Nephron progenitor cell (in vitro differentiated cells): ENCODE measurements at regions not wholly inside any gene's neighbourhood (a gene's known extent, or its start where the extent isn't known, plus 50 kb on each side); places are given as distances from the start of the nearest gene placed in this dataset.
A peak's percentile ranks its signal among the peaks of the same experiment; 100 is the strongest.

Source experiments
- DNase-seq: peaks from one replicate; pipeline ENCODE4 v3.0.0; 2021
- H3K27ac Mint-ChIP-seq: 2 replicates; pipeline ENCODE4 v1.8.0; 2021; ENCODE audit warnings: mild to moderate bottlenecking, moderate library complexity, mixed read lengths
- H3K27me3 Mint-ChIP-seq: 2 replicates; pipeline ENCODE4 v1.8.0; 2021; ENCODE audit warnings: mild to moderate bottlenecking, low read depth, mixed read lengths; ENCODE audit not compliant: poor library complexity
- H3K36me3 Mint-ChIP-seq: 2 replicates; pipeline ENCODE4 v1.8.0; 2021; ENCODE audit warnings: low read depth, mixed read lengths
- H3K4me1 Mint-ChIP-seq: 2 replicates; pipeline ENCODE4 v1.8.0; 2021; ENCODE audit warnings: mixed read lengths
- H3K4me3 Mint-ChIP-seq: 2 replicates; pipeline ENCODE4 v1.8.0; 2021; ENCODE audit warnings: mild to moderate bottlenecking, moderate library complexity, mixed read lengths
- H3K9me3 Mint-ChIP-seq: 2 replicates; pipeline ENCODE4 v1.8.0; 2021; ENCODE audit warnings: mild to moderate bottlenecking, moderate library complexity, mixed read lengths
- TF ChIP-seq, protein P1 (sequence below): fragments of 200-600 bp; sonication (generic); IDR thresholded peaks from 2 replicates; pipeline ENCODE4 v1.5.0; 2021; ENCODE audit warnings: antibody characterized with exemption

DNA sequence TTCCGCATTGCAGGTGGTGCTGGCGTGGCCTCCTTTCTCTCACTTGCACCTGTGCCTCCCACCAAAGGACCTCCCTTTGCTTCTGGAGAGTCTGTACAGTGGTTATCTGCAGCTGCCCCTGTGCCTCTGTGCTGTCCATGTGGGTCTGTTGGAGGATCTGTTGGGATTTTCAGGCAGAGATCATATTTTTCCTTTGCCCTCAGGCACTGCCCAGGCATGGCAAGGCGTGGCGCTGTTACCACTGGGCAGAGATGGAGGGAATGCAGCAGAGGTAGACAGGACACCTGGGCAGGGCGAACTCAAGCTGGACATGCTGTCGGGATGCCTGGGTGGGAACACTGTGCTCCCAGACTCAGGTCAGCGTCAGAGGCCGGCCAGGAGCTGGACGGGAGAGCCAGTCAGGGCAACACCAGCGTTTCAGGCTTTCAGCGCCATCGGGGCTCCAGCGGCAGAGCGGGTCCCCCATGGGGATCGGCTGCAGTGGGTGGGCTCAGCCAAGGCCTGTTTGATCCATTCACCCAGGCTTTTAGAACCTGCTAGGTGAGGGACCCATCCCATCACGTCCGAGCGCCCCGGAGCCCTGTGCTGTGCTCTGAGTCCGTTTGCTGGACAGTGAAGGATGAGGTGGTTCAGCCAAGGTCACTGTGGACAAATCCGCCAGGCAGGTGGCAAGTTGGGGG is 718.9 kb downstream of the BRD1 start:
- H3K9me3 Mint-ChIP-seq, result no peaks in the 10 kb centered on the region
- H3K27me3 Mint-ChIP-seq, result peaks cover 25% of the 10 kb centered on the region
- H3K4me1 Mint-ChIP-seq, result peaks cover 16% of the 10 kb centered on the region
- no peaks in the 10 kb centered on the region for H3K36me3 Mint-ChIP-seq
- TF ChIP-seq, protein P1, sequence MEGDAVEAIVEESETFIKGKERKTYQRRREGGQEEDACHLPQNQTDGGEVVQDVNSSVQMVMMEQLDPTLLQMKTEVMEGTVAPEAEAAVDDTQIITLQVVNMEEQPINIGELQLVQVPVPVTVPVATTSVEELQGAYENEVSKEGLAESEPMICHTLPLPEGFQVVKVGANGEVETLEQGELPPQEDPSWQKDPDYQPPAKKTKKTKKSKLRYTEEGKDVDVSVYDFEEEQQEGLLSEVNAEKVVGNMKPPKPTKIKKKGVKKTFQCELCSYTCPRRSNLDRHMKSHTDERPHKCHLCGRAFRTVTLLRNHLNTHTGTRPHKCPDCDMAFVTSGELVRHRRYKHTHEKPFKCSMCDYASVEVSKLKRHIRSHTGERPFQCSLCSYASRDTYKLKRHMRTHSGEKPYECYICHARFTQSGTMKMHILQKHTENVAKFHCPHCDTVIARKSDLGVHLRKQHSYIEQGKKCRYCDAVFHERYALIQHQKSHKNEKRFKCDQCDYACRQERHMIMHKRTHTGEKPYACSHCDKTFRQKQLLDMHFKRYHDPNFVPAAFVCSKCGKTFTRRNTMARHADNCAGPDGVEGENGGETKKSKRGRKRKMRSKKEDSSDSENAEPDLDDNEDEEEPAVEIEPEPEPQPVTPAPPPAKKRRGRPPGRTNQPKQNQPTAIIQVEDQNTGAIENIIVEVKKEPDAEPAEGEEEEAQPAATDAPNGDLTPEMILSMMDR, result no peak
- no peak overlapping the region for H3K4me3 Mint-ChIP-seq
- H3K27ac Mint-ChIP-seq, result no peak overlapping the region
- DNase-seq, result no peak

- Mint-ChIP-seq H3K27ac (no peak overlapping the region), H3K36me3 (no peaks in the 10 kb centered on the region), H3K9me3 (no peaks in the 10 kb centered on the region), H3K27me3 (peaks cover 23% of the 10 kb centered on the region), H3K4me3 (no peak overlapping the region), H3K4me1 (peaks cover 16% of the 10 kb centered on the region)
- DNase-seq, result no peak
- TF ChIP-seq, protein P1, result no peak
These were observed 719.6 kb downstream of the BRD1 start for GRCh38 chr22:49107961-49108530.

DNA sequence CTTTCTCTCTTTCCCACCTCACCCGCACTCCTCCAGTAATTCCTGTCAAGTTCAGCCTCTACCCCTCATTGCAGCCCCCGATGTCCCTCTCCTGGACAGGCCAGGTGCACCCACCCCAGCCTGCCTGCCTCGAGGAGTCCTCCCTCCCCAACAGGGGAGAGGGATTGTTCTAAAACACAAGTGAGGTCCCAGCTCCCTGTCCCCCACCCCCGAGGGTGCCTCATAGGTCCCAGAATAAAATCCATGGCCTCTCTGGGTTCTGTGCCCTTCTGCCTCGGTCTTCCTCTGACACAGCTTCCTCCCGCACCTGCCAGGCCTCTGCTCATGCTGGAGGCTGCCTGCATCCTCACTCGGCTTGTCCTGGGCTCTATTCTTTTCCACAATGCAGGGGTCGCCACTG is 720.1 kb downstream of the BRD1 start:
- Mint-ChIP-seq H3K36me3 (no peaks in the 10 kb centered on the region), H3K27me3 (peaks cover 23% of the 10 kb centered on the region), H3K4me3 (no peak overlapping the region), H3K9me3 (no peaks in the 10 kb centered on the region), H3K4me1 (peaks cover 16% of the 10 kb centered on the region), H3K27ac (no peak overlapping the region)
- DNase-seq, result no peak
- TF ChIP-seq, protein P1, result no peak

DNA sequence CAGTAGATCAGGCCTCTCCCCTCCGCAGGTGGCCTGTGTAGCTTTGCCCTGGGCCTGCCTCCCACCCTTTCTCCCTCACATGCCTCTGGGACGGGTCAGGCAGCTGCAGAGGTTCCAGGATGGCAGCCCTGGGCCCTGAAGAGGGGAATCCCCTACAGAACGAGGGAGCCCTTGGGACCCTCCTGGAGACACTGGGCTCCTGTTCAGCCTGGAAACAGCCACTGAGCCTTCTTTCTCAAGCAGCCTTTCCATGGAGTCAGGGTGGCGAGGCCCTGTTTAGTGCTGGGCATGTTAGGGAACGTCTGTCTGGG is 720.9 kb downstream of the BRD1 start:
- H3K9me3 Mint-ChIP-seq, result no peaks in the 10 kb centered on the region
- no peak for DNase-seq
- TF ChIP-seq, protein P1, result no peak

GRCh38 chr22:49106096-49106841 is 721.4 kb downstream of the BRD1 start:
- H3K4me3 Mint-ChIP-seq, result no peak overlapping the region
- peaks cover 14% of the 10 kb centered on the region for H3K4me1 Mint-ChIP-seq
- peak; percentile 38 for DNase-seq
- peaks cover 26% of the 10 kb centered on the region for H3K27me3 Mint-ChIP-seq
- H3K36me3 Mint-ChIP-seq, result no peaks in the 10 kb centered on the region
- TF ChIP-seq, protein P1, result no peak
- no peak overlapping the region for H3K27ac Mint-ChIP-seq
- no peaks in the 10 kb centered on the region for H3K9me3 Mint-ChIP-seq

More for the DNA sequence above, 720.9 kb downstream of the BRD1 start:
- no peak overlapping the region for H3K27ac Mint-ChIP-seq
- H3K4me1 Mint-ChIP-seq, result peaks cover 16% of the 10 kb centered on the region
- H3K4me3 Mint-ChIP-seq, result no peak overlapping the region
- peaks cover 23% of the 10 kb centered on the region for H3K27me3 Mint-ChIP-seq
- H3K36me3 Mint-ChIP-seq, result no peaks in the 10 kb centered on the region
